Ishikawa (cell line): ENCODE measurements at regions not wholly inside any gene's neighbourhood (a gene's known extent, or its start where the extent isn't known, plus 50 kb on each side); places are given as distances from the start of the nearest gene placed in this dataset.

Source experiments
- CEBPB ChIP-seq: IDR thresholded peaks from 2 replicates; pipeline ENCODE4 v1.6.1; 2012
- CREB1 ChIP-seq: IDR thresholded peaks from 2 replicates; pipeline ENCODE4 v1.6.1; 2012; ENCODE audit warnings: low read depth
- EGR1 ChIP-seq: IDR thresholded peaks from 2 replicates; pipeline ENCODE4 v1.6.1; 2012
- EP300 ChIP-seq: IDR thresholded peaks from 2 replicates; pipeline ENCODE4 v1.6.1; 2012; ENCODE audit warnings: borderline replicate concordance
- FOXM1 ChIP-seq: IDR thresholded peaks from 2 replicates; pipeline ENCODE4 v1.6.1; 2012; ENCODE audit warnings: low read depth, borderline replicate concordance
- MAX ChIP-seq: IDR thresholded peaks from 2 replicates; pipeline ENCODE4 v1.6.1; 2012
- NFIC ChIP-seq: IDR thresholded peaks from 2 replicates; pipeline ENCODE4 v1.6.1; 2012
- RAD21 ChIP-seq: IDR thresholded peaks from 2 replicates; pipeline ENCODE4 v1.6.1; 2012; ENCODE audit warnings: low read depth
- REST ChIP-seq: IDR thresholded peaks from 2 replicates; pipeline ENCODE4 v1.6.1; 2012; ENCODE audit warnings: low read depth, mild to moderate bottlenecking
- TAF1 ChIP-seq: IDR thresholded peaks from 2 replicates; pipeline ENCODE4 v1.6.1; 2012; ENCODE audit warnings: low read depth, mild to moderate bottlenecking
- TCF12 ChIP-seq: IDR thresholded peaks from 2 replicates; pipeline ENCODE4 v1.6.1; 2012; ENCODE audit warnings: low read depth
- TEAD4 ChIP-seq: IDR thresholded peaks from 2 replicates; pipeline ENCODE4 v1.6.1; 2012
- USF1 ChIP-seq: IDR thresholded peaks from 2 replicates; pipeline ENCODE4 v1.6.1; 2012
- YY1 ChIP-seq: IDR thresholded peaks from 2 replicates; pipeline ENCODE4 v1.6.1; 2012; ENCODE audit warnings: low read depth
- ZBTB7A ChIP-seq: IDR thresholded peaks from 2 replicates; pipeline ENCODE4 v1.6.1; 2012; ENCODE audit warnings: low read depth

GRCh38 chr12:83805156-83805772 lies 1107.3 kb downstream of the SLC6A15 start:
- TF ChIP-seq TAF1: no peak
- no peak for TF ChIP-seq CEBPB
- no peak for TF ChIP-seq YY1
- no peak for TF ChIP-seq CREB1
- no peak for TF ChIP-seq FOXM1
- no peak for TF ChIP-seq EGR1
- TF ChIP-seq REST: no peak
- TF ChIP-seq RAD21: no peak
- TF ChIP-seq USF1: no peak
- TF ChIP-seq TCF12: no peak
- no peak for TF ChIP-seq EP300

GRCh38 chr12:83801972-83802371 lies 1110.6 kb downstream of the SLC6A15 start:
- TF ChIP-seq NFIC: no peak
- TF ChIP-seq FOXM1: no peak
- no peak for TF ChIP-seq MAX
- no peak for TF ChIP-seq ZBTB7A
- no peak for TF ChIP-seq EP300
- no peak for TF ChIP-seq TAF1
- no peak for TF ChIP-seq CREB1
- TF ChIP-seq USF1: no peak
- no peak for TF ChIP-seq REST
- no peak for TF ChIP-seq RAD21

GRCh38 chr12:83800022-83800421 lies 1112.6 kb downstream of the SLC6A15 start:
- TF ChIP-seq CEBPB: no peak
- no peak for TF ChIP-seq RAD21
- TF ChIP-seq NFIC: no peak

- TF ChIP-seq TAF1 (no peak), TCF12 (no peak), RAD21 (no peak), CREB1 (no peak), EGR1 (no peak), TEAD4 (no peak), CEBPB (no peak), USF1 (no peak), MAX (no peak)
Measured at GRCh38 chr12:83796531-83796930, 1109.8 kb downstream of the TMTC2 start.

GRCh38 chr12:83793616-83794015 lies 1106.9 kb downstream of the TMTC2 start:
- TF ChIP-seq YY1 (no peak), NFIC (no peak), CREB1 (no peak), TEAD4 (no peak), TAF1 (no peak), FOXM1 (no peak), TCF12 (no peak), CEBPB (no peak), MAX (no peak), ZBTB7A (no peak), REST (no peak), EGR1 (no peak), RAD21 (no peak), EP300 (no peak), USF1 (no peak)
